ENCODE measurements at regions not wholly inside any gene's neighbourhood (a gene's known extent, or its start where the extent isn't known, plus 50 kb on each side); places are given as distances from the start of the nearest gene placed in this dataset.
"Not testable (repeated sequence)": the region's sequence is repeated elsewhere in the genome, so short reads cannot be mapped to it uniquely, and the experiment has no call there.

- DNase-seq = no peak
Observed at GRCh38 chr7:49487830-49488140, 285.7 kb upstream of the VWC2 start.

GRCh38 chr7:49488573-49488972 lies 284.9 kb upstream of the VWC2 start:
- DNase-seq = no peak

DNA sequence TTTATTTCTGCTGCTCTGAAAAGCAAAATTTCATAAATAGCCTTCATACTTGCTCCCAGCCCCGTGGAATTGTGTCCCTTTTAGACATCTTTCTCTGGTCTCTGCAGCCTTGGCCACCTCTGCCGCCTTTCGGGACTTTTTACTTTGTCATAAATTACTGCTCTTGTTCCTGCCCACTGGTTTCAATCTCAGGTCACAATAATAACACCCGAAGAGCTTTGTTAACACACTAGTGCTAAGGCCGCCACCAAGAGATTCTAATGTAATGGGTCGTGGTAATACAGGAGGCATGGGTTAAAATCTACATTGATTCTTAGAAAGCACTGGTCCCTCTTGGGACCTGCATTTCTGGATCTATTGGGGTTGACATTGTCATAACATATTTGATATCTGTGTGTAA lies 276.0 kb upstream of the VWC2 start:
- DNase-seq = no peak

DNA sequence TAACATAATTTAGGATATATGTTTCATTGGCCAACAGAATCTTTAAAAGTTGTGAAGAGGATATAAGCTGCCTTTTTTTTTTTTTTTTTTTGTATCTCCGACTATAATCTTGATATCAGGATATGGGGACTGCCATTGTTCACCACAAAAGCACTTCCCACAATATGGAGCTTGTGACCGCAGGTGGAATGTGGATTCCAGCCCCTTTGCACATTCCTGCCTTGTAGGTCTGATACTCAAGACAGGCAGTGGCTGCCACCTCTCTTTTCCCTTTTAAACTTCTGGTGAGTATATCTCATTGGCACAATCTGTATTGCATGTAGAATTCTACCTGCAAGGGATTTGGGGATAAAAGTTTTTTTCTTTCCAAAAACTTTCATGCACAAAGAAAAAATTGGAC lies 272.7 kb upstream of the VWC2 start:
- DNase-seq = no peak

GRCh38 chr7:49507206-49507605 lies 266.2 kb upstream of the VWC2 start:
- DNase-seq = not testable (repeated sequence)

- no peak for DNase-seq
Observed at GRCh38 chr7:49513911-49514310, 259.5 kb upstream of the VWC2 start.

DNA sequence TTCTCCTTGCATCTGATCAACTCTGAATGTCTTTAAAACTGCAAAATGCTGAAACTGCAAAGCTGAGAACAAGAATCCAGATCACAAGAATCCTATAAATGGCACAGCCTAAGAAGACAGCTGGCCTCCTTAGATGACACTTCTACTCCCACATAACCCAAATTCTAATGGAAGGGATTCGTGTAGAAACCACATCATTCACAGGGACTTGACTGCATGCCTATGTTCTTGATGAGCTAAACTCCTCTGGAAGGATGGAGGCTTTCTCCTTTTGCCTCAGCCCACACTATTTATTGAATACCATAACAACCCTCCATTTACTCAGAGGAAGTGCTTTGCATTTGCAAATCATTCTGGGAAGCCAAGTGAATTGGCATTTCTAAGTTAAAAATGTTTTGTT lies 252.5 kb upstream of the VWC2 start:
- DNase-seq = no peak

DNA sequence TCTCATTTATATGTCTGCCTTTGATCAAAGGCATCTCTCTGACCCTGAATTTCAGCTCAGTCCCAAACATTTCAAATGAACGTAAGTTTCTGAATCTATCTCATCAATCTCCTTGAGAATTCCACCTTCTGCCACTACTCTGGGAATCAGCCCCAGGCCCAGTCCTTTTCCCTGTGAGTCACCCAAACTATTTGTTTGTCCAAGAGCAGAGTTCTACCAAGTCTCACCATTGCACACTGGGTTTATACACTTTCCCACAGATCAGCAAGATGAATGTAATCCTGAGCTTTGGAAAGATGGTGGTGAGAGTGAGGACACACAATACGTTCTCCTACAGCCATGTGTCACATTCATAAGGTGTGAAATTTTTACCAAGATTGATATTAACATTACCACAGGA lies 251.3 kb upstream of the VWC2 start:
- no peak for DNase-seq

- DNase-seq = no peak
Observed at GRCh38 chr7:49523870-49524269, 249.6 kb upstream of the VWC2 start.

GRCh38 chr7:49527182-49527581 lies 246.3 kb upstream of the VWC2 start:
- no peak for DNase-seq

DNA sequence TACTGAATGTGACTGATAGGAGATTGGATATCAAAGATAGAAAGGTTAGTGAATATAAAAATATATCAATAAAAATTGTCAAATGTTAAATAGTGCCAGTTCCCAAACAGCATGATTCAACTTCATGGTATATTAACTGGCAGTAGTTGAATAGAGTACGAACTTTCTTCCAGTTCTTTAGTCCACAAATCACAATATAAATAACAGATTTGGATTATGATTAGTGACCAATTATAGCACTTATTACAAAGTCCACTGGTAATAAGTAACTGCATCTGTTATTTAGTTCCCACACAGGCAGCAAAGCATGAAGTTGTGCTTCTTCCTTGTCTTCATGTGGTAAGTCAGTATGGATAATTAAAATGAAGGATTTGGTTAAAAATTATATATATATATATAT lies 243.0 kb upstream of the VWC2 start:
- DNase-seq = no peak

- no peak for DNase-seq
Observed at GRCh38 chr7:49563693-49564378, 209.6 kb upstream of the VWC2 start.

DNA sequence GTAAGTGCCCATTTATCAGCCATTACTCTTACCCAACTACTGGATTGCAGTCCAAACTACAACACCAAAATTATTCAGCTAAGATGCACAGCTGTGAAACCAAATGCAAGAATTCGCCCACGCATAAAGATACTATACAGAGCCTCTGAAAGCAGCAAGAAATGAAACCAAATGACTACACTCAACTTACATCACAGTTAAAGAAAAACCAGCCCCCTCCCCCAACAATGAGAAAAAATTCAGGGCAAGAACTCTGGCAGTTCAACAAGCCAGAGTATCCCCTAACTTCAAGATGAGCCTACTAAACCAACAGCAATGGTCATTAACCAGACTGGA lies 209.1 kb upstream of the VWC2 start:
- DNase-seq = no peak

- DNase-seq = no peak
Observed at GRCh38 chr7:49577576-49577975, 195.9 kb upstream of the VWC2 start.

DNA sequence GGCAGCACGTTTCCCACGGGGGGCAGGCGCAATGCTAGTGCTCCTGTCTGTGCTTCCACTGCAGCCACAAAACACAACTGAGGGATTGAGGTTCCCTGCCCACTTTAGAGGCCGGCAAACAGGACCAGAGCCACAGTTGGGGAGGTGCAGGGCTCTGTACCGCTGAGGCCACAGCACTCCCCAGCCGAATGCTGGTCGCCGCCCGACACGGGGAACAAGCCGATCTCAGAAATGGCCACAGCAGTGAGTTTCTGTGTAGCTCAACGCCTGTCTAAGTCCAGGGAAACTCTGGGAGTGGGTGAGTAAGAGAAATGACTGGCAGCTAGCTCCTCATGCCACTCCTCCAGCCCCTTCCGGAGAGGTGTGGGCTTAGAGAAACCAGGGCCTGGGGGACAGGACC lies 194.0 kb upstream of the VWC2 start:
- DNase-seq = no peak

DNA sequence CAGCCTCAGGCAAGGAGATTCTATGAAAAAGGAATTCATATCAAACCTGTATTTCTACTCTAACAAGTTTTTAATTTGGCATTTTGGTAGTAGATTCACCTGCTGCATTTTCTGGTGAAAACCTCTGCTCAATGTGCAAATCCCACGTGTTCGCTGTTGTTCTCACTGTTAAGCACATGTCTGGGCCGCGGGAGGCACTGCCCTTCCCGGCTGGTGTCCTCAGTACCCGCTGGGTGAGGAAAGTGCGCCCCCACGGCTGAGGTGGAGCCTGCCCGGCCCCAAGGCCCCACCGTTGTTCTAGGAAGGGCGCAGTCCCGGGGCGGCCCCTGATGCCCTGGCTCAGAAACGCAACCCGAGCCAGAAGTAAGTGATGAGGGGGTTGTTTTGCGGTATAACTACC lies 193.4 kb upstream of the VWC2 start:
- no peak for DNase-seq

- no peak for DNase-seq
Observed at GRCh38 chr7:49580761-49581160, 192.7 kb upstream of the VWC2 start.

- DNase-seq = no peak
Observed at GRCh38 chr7:49583440-49583839, 190.0 kb upstream of the VWC2 start.

DNA sequence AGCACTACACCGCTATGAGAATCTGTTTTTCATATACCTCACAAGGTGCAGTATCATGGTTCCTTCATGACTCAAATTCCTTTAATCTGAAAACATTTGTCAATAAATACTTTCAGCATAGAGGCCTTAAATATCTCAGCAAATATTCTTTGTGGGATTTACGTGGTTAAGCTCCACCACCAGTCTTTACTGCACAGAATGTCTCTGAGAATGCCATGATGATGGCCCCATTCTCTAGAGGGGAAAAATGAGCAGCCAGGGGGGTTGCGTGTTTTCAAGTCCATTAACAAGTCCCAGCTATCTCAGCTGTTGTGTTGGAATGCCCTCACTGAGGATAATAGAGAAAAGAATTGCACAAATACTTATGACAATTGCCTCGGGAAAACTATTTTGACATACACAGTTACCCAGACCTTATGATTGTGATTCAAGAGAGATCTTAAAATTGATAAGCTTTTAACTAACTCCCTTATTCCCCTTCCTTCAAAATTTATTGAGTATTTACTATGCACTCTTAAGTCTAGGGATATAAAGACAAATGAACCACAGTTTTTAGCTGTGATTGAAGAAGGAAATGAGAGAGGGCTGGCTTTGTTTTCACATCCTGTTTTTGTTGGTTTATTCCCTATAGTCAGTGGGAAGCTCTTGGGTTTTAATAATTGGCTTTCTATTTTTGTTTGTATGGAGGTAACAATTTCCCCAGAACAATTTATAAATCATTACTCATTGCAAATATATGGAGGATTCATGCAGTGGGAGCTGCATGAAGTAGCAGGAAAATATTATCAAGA lies 176.5 kb upstream of the VWC2 start:
- DNase-seq = no peak

DNA sequence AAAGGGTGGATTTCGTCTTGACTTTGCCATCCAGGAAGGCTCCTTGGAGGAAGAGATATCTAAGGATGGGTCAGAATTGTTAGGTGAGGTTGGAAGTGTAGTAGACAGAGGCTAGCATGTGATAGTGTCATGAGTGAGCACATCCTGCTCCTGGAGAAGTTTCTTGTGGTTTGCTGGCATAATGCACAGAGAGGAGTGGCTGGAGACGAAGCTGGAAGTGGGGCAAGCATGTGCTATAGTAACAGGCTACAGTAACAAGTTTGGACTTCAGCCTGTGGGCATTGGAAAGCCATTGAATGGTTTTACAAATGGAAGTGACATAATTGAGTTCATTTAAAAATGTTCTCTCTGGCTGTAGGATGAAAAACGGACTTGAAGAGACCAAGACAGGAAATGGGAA lies 175.6 kb upstream of the VWC2 start:
- DNase-seq = no peak

- DNase-seq = no peak
Observed at GRCh38 chr7:49611951-49612350, 161.5 kb upstream of the VWC2 start.

DNA sequence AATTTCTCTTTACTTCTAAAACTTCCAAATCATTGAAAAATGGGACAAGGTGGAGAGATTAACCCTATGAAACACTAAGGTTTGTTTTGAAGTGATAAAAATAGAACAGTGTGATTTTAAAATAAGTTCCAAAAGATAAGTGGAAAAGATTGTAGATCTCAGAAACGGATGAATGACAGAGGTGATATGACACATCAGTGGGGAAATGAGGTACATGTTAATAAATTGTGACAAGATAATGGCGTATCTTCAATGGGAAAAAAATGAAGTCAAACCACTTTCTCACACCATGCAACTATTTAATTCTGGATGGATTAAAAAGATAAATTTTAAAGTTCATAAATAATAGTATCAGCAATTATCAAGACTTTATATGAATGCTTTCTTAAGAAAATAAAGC lies 159.7 kb upstream of the VWC2 start:
- DNase-seq = no peak

DNA sequence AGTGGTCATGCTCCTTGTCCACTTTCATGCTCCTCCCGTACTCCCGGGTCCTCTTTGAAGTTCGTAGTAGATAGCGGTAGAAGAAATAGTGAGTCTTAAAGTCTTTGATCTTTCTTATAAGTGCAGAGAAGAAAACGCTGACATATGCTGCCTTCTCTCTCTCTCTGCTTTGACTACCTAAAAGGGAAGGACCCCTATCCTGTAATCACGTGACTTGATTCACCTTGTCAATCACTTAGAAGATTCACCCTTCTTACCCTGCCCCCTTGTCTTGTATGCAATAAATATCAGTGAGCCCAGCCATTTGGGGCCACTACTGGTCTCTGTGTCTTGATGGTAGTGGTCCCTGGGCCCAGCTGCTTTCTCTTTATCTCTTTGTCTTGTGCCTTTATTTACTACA lies 158.5 kb upstream of the VWC2 start:
- not testable (repeated sequence) for DNase-seq

GRCh38 chr7:49618028-49618427 lies 155.4 kb upstream of the VWC2 start:
- DNase-seq = no peak

GRCh38 chr7:49623943-49624342 lies 149.5 kb upstream of the VWC2 start:
- no peak for DNase-seq
